Right lobe of liver (tissue), 6 donors: ENCODE measurements at regions not wholly inside any gene's neighbourhood (a gene's known extent, or its start where the extent isn't known, plus 50 kb on each side); places are given as distances from the start of the nearest gene placed in this dataset.
"Not testable (repeated sequence)": the region's sequence is repeated elsewhere in the genome, so short reads cannot be mapped to it uniquely, and the experiment has no call there.

Source experiments
- ATAC-seq, 4 donors: fragments of 200-7000 bp; cut with Tn5 transposase; one replicate each; pipeline ENCODE4 v1.9.1; 2020; ENCODE audit warnings: mild to moderate bottlenecking in 4 of 4, moderate library complexity in 4 of 4
- DNase-seq, 3 donors: peaks; one replicate each; pipeline ENCODE4 v3.0.0-alpha.2; 2020
- H3K27ac ChIP-seq, 3 donors: fragments of 200-600 bp; one replicate each; pipeline ENCODE4 v1.8.0; 2022
- H3K27me3 ChIP-seq, 2 donors: fragments of 200-600 bp; one replicate each; pipeline ENCODE4 v1.8.0; 2022
- H3K36me3 ChIP-seq, 4 donors: fragments of 200-600 bp; sonication (generic) in 1 of 4; one replicate each; pipeline versions ENCODE4 v1.5.1 to v1.8.0; 2017 to 2022; ENCODE audit warnings: control low read depth in 1 of 4
- H3K4me1 ChIP-seq, 4 donors: fragments of 200-600 bp; sonication (generic) in 1 of 4; one replicate each; pipeline versions ENCODE4 v1.5.1 to v1.8.0; 2017 to 2022; ENCODE audit warnings: control low read depth in 1 of 4
- H3K4me3 ChIP-seq, 3 donors: fragments of 200-600 bp; one replicate each; pipeline ENCODE4 v1.8.0; 2022
- H3K9me3 ChIP-seq, 4 donors: fragments of 200-600 bp; sonication (generic) in 1 of 4; one replicate each; pipeline versions ENCODE4 v1.5.1 to v1.8.0; 2017 to 2022; ENCODE audit warnings: control low read depth in 1 of 4
- POLR2A ChIP-seq: fragments of 450-650 bp; IDR thresholded peaks from one replicate; pipeline ENCODE4 v1.6.1; 2017; ENCODE audit warnings: antibody characterized with exemption, mild to moderate bottlenecking
- WGBS: methylation state at CpG from one replicate; pipeline ENCODE4 v1.1.6; 2018; ENCODE audit warnings: low coverage, low lambda C conversion rate; ENCODE audit not compliant: insufficient coverage; ENCODE audit errors: missing lambda C conversion rate; 5-methylcytosine and 5-hydroxymethylcytosine counted together
- intact Hi-C, 2 donors: fragments of 100-400 bp; cut with DNase I; formaldehyde crosslinking; loops; one replicate each; pipeline versions ENCODE4 v1.11.2 to v1.14.1; 2022
- TF ChIP-seq, protein P1 (sequence below), 4 donors: fragments of 200-600 bp in 3 of 4; fragments of 450-650 bp in 1 of 4; IDR thresholded peaks; one replicate each; pipeline versions ENCODE4 v1.5.1 to v1.8.0; 2016 to 2022; ENCODE audit warnings: antibody characterized with exemption in 4 of 4, mild to moderate bottlenecking in 2 of 4
- donor health status: DM: no; HTN: yes; CAD: no.
- donor health status: DM: no; HTN: no; CAD: no.
- donor health status: DM: no; HTN: no; CAD: no.
- donor health status: DM: no; HTN: yes; CAD: no.
- donor health status: DM: no; HTN: yes; CAD: no.

DNA sequence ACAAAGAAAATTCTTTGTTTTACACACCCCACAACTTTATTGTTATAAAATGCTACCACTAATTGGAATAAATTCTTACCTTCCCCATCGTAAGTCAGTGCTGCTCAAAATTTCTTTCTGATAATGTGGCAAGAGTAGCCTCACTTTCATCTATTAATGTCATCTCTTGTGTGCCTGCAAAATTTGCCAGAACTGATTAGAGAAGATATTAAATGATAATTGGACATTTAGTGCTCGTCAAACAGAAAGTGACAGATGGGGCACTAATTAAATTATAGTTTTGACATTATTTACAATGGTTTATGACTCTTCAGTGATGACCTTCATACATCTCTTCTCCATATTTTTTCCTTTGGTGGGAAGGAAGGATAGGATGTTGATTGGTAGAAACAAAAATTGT lies 690.9 kb downstream of the NXPH1 start:
- Histone ChIP-seq H3K4me1 (no peaks in the 10 kb centered on the region), H3K27me3 (no peaks in the 10 kb centered on the region), H3K4me3 (no peak overlapping the region), H3K9me3 (no peaks in the 10 kb centered on the region), H3K36me3 (no peaks in the 10 kb centered on the region), H3K27ac (no peak overlapping the region)
- ATAC-seq: no peak
- WGBS: 41% methylated on average over 2 of the region's 2 CpGs
- TF ChIP-seq, protein P1, sequence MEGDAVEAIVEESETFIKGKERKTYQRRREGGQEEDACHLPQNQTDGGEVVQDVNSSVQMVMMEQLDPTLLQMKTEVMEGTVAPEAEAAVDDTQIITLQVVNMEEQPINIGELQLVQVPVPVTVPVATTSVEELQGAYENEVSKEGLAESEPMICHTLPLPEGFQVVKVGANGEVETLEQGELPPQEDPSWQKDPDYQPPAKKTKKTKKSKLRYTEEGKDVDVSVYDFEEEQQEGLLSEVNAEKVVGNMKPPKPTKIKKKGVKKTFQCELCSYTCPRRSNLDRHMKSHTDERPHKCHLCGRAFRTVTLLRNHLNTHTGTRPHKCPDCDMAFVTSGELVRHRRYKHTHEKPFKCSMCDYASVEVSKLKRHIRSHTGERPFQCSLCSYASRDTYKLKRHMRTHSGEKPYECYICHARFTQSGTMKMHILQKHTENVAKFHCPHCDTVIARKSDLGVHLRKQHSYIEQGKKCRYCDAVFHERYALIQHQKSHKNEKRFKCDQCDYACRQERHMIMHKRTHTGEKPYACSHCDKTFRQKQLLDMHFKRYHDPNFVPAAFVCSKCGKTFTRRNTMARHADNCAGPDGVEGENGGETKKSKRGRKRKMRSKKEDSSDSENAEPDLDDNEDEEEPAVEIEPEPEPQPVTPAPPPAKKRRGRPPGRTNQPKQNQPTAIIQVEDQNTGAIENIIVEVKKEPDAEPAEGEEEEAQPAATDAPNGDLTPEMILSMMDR (IDR thresholded peaks at IDR 0.05): no peak
- TF ChIP-seq POLR2A: no peak
- no peak for DNase-seq
- intact Hi-C loops: no loop called here

- TF ChIP-seq, protein P1 (IDR thresholded peaks at IDR 0.05): no peak
- no peak for TF ChIP-seq POLR2A
- Histone ChIP-seq H3K4me1 (no peaks in the 10 kb centered on the region), H3K9me3 (no peaks in the 10 kb centered on the region), H3K27me3 (no peaks in the 10 kb centered on the region), H3K36me3 (no peaks in the 10 kb centered on the region), H3K27ac (no peak overlapping the region), H3K4me3 (no peak overlapping the region)
- ATAC-seq (no peak), DNase-seq (no peak)
- intact Hi-C loops: no loop called here
Observed at GRCh38 chr7:9125246-9125645, 691.8 kb downstream of the NXPH1 start.

- Histone ChIP-seq H3K36me3 (no peaks in the 10 kb centered on the region), H3K27ac (no peak overlapping the region), H3K4me3 (no peak overlapping the region), H3K4me1 (no peaks in the 10 kb centered on the region), H3K9me3 (no peaks in the 10 kb centered on the region), H3K27me3 (no peaks in the 10 kb centered on the region)
- TF ChIP-seq, protein P1 (IDR thresholded peaks at IDR 0.05): no peak
- no peak for TF ChIP-seq POLR2A
- intact Hi-C loops: no loop called here
- ATAC-seq: no peak
- 69% methylated on average over 5 of the region's 5 CpGs for WGBS
- no peak for DNase-seq
Observed at GRCh38 chr7:9127901-9128300, 694.5 kb downstream of the NXPH1 start.

- H3K27me3 ChIP-seq: no peaks in the 10 kb centered on the region
- 50% methylated on average over 1 of the region's 1 CpG for WGBS
- no peak overlapping the region for H3K4me3 ChIP-seq
- intact Hi-C loops: no loop called here
- no peak for TF ChIP-seq POLR2A
- TF ChIP-seq, protein P1 (IDR thresholded peaks at IDR 0.05): no peak
- DNase-seq (no peak), ATAC-seq (no peak)
- no peaks in the 10 kb centered on the region for H3K9me3 ChIP-seq
- H3K36me3 ChIP-seq: no peaks in the 10 kb centered on the region
- no peaks in the 10 kb centered on the region for H3K4me1 ChIP-seq
- H3K27ac ChIP-seq: no peak overlapping the region
Observed at GRCh38 chr7:9148687-9149086, 715.3 kb downstream of the NXPH1 start.

GRCh38 chr7:9149499-9150082 lies 716.2 kb downstream of the NXPH1 start:
- TF ChIP-seq, protein P1 (IDR thresholded peaks at IDR 0.05): no peak
- TF ChIP-seq POLR2A: no peak
- ATAC-seq: no peak
- intact Hi-C loops: no loop called here
- DNase-seq: no peak
- H3K9me3 ChIP-seq: no peaks in the 10 kb centered on the region
- H3K27me3 ChIP-seq: no peaks in the 10 kb centered on the region
- H3K4me3 ChIP-seq: no peak overlapping the region
- 35% methylated on average over 4 of the region's 4 CpGs for WGBS
- no peaks in the 10 kb centered on the region for H3K4me1 ChIP-seq
- H3K36me3 ChIP-seq: no peaks in the 10 kb centered on the region
- no peak overlapping the region for H3K27ac ChIP-seq

GRCh38 chr7:9163691-9164090 lies 730.3 kb downstream of the NXPH1 start:
- ATAC-seq, intact Hi-C loops: not testable (repeated sequence)

More at GRCh38 chr7:9163691-9164090, 730.3 kb downstream of the NXPH1 start:
- not testable (repeated sequence) for H3K36me3 ChIP-seq, H3K4me1 ChIP-seq, DNase-seq, H3K9me3 ChIP-seq, H3K27ac ChIP-seq, H3K4me3 ChIP-seq, H3K27me3 ChIP-seq
